ENCODE measurements at regions not wholly inside any gene's neighbourhood (a gene's known extent, or its start where the extent isn't known, plus 50 kb on each side); places are given as distances from the start of the nearest gene placed in this dataset.

DNA sequence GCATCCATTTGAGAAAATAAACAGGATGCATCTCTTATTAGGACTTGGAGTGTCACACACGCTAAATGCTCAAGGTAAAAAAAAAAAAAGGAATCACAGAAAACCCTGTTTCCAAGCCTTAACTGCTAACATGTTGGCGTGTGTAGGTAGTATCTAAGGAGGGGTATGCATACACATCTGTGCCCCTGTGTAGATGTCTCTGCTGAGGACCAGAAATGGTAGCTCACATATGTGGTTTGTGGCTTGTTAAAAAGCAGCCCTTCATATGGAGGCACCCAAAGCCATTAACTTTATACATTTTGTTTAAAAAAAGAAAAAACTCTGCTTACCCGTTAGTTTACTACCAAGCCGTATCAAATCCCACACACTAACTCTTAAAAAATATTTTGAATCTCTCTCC, 314.1 kb downstream of the SNAPC1 start:
- H3K4me1 Mint-ChIP-seq = peaks cover 40% of the 10 kb centered on the region
- H3K79me2 ChIP-seq (ENCODE audit: low read depth) = no peaks in the 10 kb centered on the region

GRCh38 chr14:62076825-62077605, 314.8 kb downstream of the SNAPC1 start:
- peak; percentile 21 for DNase-seq (ENCODE audit: low spot score)
- H3K27me3 ChIP-seq = no peaks in the 10 kb centered on the region
- H3K36me3 ChIP-seq = no peaks in the 10 kb centered on the region
- Mint-ChIP-seq H3K36me3 (no peaks in the 10 kb centered on the region), H3K4me3 (no peak overlapping the region), H3K4me1 (peaks cover 40% of the 10 kb centered on the region), H3K27ac (no peak overlapping the region), H3K27me3 (ENCODE audit: insufficient read depth, low read depth) (no peaks in the 10 kb centered on the region), H3K9me3 (peaks cover 2% of the 10 kb centered on the region)
- no peaks in the 10 kb centered on the region for H3K79me2 ChIP-seq (ENCODE audit: low read depth)
- no peak overlapping the region for H3K9ac ChIP-seq
- no peaks in the 10 kb centered on the region for H3F3A ChIP-seq (ENCODE audit: low read depth)
- H3K9me3 ChIP-seq (ENCODE audit: low read depth) = no peaks in the 10 kb centered on the region
- no peak overlapping the region for H3K4me3 ChIP-seq
- H4K20me1 ChIP-seq (ENCODE audit: low read depth) = no peaks in the 10 kb centered on the region
- TF ChIP-seq EZH2phosphoT487 (IDR thresholded peaks at IDR 0.05) (no peak), EZH2 (IDR thresholded peaks at IDR 0.05) (no peak)
- TF ChIP-seq, protein P1, sequence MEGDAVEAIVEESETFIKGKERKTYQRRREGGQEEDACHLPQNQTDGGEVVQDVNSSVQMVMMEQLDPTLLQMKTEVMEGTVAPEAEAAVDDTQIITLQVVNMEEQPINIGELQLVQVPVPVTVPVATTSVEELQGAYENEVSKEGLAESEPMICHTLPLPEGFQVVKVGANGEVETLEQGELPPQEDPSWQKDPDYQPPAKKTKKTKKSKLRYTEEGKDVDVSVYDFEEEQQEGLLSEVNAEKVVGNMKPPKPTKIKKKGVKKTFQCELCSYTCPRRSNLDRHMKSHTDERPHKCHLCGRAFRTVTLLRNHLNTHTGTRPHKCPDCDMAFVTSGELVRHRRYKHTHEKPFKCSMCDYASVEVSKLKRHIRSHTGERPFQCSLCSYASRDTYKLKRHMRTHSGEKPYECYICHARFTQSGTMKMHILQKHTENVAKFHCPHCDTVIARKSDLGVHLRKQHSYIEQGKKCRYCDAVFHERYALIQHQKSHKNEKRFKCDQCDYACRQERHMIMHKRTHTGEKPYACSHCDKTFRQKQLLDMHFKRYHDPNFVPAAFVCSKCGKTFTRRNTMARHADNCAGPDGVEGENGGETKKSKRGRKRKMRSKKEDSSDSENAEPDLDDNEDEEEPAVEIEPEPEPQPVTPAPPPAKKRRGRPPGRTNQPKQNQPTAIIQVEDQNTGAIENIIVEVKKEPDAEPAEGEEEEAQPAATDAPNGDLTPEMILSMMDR (IDR thresholded peaks at IDR 0.05) = no peak
- H3K27ac ChIP-seq = no peak overlapping the region
- no peak overlapping the region for H2AFZ ChIP-seq (replicated peaks)
- H3K4me2 ChIP-seq = peak overlapping the region; percentile 32
- peaks cover 26% of the 10 kb centered on the region for H3K4me1 ChIP-seq

More for the DNA sequence above, 314.1 kb downstream of the SNAPC1 start:
- H3K9ac ChIP-seq = no peak overlapping the region
- no peaks in the 10 kb centered on the region for H3K36me3 ChIP-seq
- H3K27ac Mint-ChIP-seq = no peak overlapping the region
- no peak overlapping the region for H3K4me3 Mint-ChIP-seq
- H3K27me3 Mint-ChIP-seq (ENCODE audit: insufficient read depth, low read depth) = no peaks in the 10 kb centered on the region
- no peak overlapping the region for H3K4me2 ChIP-seq
- H3K36me3 Mint-ChIP-seq = no peaks in the 10 kb centered on the region
- no peak for DNase-seq (ENCODE audit: low spot score)
- H4K20me1 ChIP-seq (ENCODE audit: low read depth) = no peaks in the 10 kb centered on the region
- H2AFZ ChIP-seq (replicated peaks) = no peak overlapping the region
- TF ChIP-seq EZH2 (IDR thresholded peaks at IDR 0.05) (no peak), EZH2phosphoT487 (IDR thresholded peaks at IDR 0.05) (no peak)
- TF ChIP-seq, protein P1 (IDR thresholded peaks at IDR 0.05) = no peak
- H3K9me3 Mint-ChIP-seq = peaks cover 2% of the 10 kb centered on the region
- H3K27ac ChIP-seq = no peak overlapping the region
- H3K27me3 ChIP-seq = no peaks in the 10 kb centered on the region
- H3K4me1 ChIP-seq = peaks cover 29% of the 10 kb centered on the region
- no peaks in the 10 kb centered on the region for H3F3A ChIP-seq (ENCODE audit: low read depth)
- no peaks in the 10 kb centered on the region for H3K9me3 ChIP-seq (ENCODE audit: low read depth)
- H3K4me3 ChIP-seq = no peak overlapping the region

DNA sequence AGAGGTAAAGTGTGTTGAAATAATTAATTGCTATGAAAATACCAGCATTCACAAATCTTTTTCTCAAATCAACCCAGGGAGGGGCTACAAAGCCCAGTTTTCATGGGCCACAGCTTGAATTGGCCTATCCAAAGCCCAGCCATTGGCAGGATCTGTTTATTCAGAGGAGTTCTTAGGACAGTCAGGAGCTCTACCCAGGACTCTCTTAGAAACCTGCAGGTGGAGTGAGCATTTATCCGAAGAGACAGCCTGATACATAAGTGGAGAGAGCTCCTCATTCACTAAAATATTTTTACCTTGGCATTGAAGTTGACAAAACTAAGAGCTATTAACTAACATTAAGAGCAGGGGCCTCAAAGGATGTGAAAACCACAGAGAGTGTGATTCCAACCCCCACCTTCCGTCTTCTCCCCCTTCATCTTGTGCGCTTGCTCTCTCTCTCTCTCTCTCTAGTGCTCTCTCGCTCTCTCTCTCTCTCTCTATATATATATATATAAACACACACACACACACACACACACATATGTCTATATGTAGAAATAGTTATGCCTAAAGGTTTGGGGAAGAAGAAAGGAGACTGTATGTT, 315.5 kb downstream of the SNAPC1 start:
- Histone ChIP-seq H3K9ac (no peak overlapping the region), H3K79me2 (ENCODE audit: low read depth) (no peaks in the 10 kb centered on the region), H3K27me3 (no peaks in the 10 kb centered on the region), H3K4me3 (no peak overlapping the region), H3K27ac (no peak overlapping the region), H4K20me1 (ENCODE audit: low read depth) (no peaks in the 10 kb centered on the region), H3K36me3 (no peaks in the 10 kb centered on the region), H2AFZ (replicated peaks) (no peak overlapping the region), H3K4me1 (peaks cover 26% of the 10 kb centered on the region), H3K4me2 (peak overlapping the region; percentile 32), H3K9me3 (ENCODE audit: low read depth) (no peaks in the 10 kb centered on the region), H3F3A (ENCODE audit: low read depth) (no peaks in the 10 kb centered on the region)
- peak overlapping the region; percentile 21 for H3K27ac Mint-ChIP-seq
- no peak for TF ChIP-seq EZH2phosphoT487 (IDR thresholded peaks at IDR 0.05)
- TF ChIP-seq, protein P1 (IDR thresholded peaks at IDR 0.05) = no peak
- TF ChIP-seq EZH2 (IDR thresholded peaks at IDR 0.05) = no peak
- H3K36me3 Mint-ChIP-seq = no peaks in the 10 kb centered on the region
- H3K4me1 Mint-ChIP-seq = peaks cover 45% of the 10 kb centered on the region
- H3K4me3 Mint-ChIP-seq = no peak overlapping the region
- peaks cover 2% of the 10 kb centered on the region for H3K9me3 Mint-ChIP-seq
- DNase-seq (ENCODE audit: low spot score) = no peak
- H3K27me3 Mint-ChIP-seq (ENCODE audit: insufficient read depth, low read depth) = no peaks in the 10 kb centered on the region

All from neural progenitor cell (in vitro differentiated cells).